ENCODE measurements at regions not wholly inside any gene's neighbourhood (a gene's known extent, or its start where the extent isn't known, plus 50 kb on each side); places are given as distances from the start of the nearest gene placed in this dataset.

GRCh38 chr9:73667749-73668148 is 516.1 kb downstream of the ANXA1 start:
- Histone ChIP-seq H3K4me3 (ENCODE audit: insufficient read length, low read depth) (no peak overlapping the region), H3K27me3 (ENCODE audit: insufficient read depth, insufficient read length) (no peaks in the 10 kb centered on the region), H3K36me3 (ENCODE audit: insufficient read depth, insufficient read length, low read length) (no peaks in the 10 kb centered on the region), H3K4me1 (ENCODE audit: insufficient read depth, insufficient read length) (no peaks in the 10 kb centered on the region), H3K9me3 (ENCODE audit: insufficient read depth, low read length) (no peaks in the 10 kb centered on the region), H3K9ac (ENCODE audit: insufficient read length, low read depth) (no peak overlapping the region)
- DNase-seq (ENCODE audit: low read depth, low spot score) = no peak
- TF ChIP-seq SUZ12 (IDR thresholded peaks at IDR 0.05; ENCODE audit: extremely low read depth, insufficient read depth, insufficient read length) = no peak
- TF ChIP-seq YY1 (IDR thresholded peaks at IDR 0.05; ENCODE audit: insufficient read depth, insufficient read length) = no peak
- TF ChIP-seq ZNF274 (IDR thresholded peaks at IDR 0.05; ENCODE audit: low read depth, low read length) = no peak

- TF ChIP-seq YY1 (IDR thresholded peaks at IDR 0.05; ENCODE audit: insufficient read depth, insufficient read length) (no peak), SUZ12 (IDR thresholded peaks at IDR 0.05; ENCODE audit: extremely low read depth, insufficient read depth, insufficient read length) (no peak), ZNF274 (IDR thresholded peaks at IDR 0.05; ENCODE audit: low read depth, low read length) (no peak)
- Histone ChIP-seq H3K4me3 (ENCODE audit: insufficient read length, low read depth) (no peak overlapping the region), H3K27me3 (ENCODE audit: insufficient read depth, insufficient read length) (no peaks in the 10 kb centered on the region)
These were observed 529.2 kb downstream of the ANXA1 start for GRCh38 chr9:73680831-73681230.

GRCh38 chr9:73682789-73683188 is 531.1 kb downstream of the ANXA1 start:
- no peak for DNase-seq (ENCODE audit: low read depth, low spot score)
- Histone ChIP-seq H3K9me3 (ENCODE audit: insufficient read depth, low read length) (no peaks in the 10 kb centered on the region), H3K9ac (ENCODE audit: insufficient read length, low read depth) (no peak overlapping the region), H3K4me1 (ENCODE audit: insufficient read depth, insufficient read length) (no peaks in the 10 kb centered on the region), H3K4me3 (ENCODE audit: insufficient read length, low read depth) (no peak overlapping the region), H3K36me3 (ENCODE audit: insufficient read depth, insufficient read length, low read length) (no peaks in the 10 kb centered on the region), H3K27me3 (ENCODE audit: insufficient read depth, insufficient read length) (no peaks in the 10 kb centered on the region)
- no peak for TF ChIP-seq SUZ12 (IDR thresholded peaks at IDR 0.05; ENCODE audit: extremely low read depth, insufficient read depth, insufficient read length)
- TF ChIP-seq ZNF274 (IDR thresholded peaks at IDR 0.05; ENCODE audit: low read depth, low read length) = no peak
- no peak for TF ChIP-seq YY1 (IDR thresholded peaks at IDR 0.05; ENCODE audit: insufficient read depth, insufficient read length)

More at GRCh38 chr9:73680831-73681230, 529.2 kb downstream of the ANXA1 start:
- H3K9me3 ChIP-seq (ENCODE audit: insufficient read depth, low read length) = no peaks in the 10 kb centered on the region
- H3K9ac ChIP-seq (ENCODE audit: insufficient read length, low read depth) = no peak overlapping the region
- H3K4me1 ChIP-seq (ENCODE audit: insufficient read depth, insufficient read length) = no peaks in the 10 kb centered on the region
- no peaks in the 10 kb centered on the region for H3K36me3 ChIP-seq (ENCODE audit: insufficient read depth, insufficient read length, low read length)
- DNase-seq (ENCODE audit: low read depth, low spot score) = no peak

- no peaks in the 10 kb centered on the region for H3K4me1 ChIP-seq (ENCODE audit: insufficient read depth, insufficient read length)
- no peaks in the 10 kb centered on the region for H3K36me3 ChIP-seq (ENCODE audit: insufficient read depth, insufficient read length, low read length)
- TF ChIP-seq YY1 (IDR thresholded peaks at IDR 0.05; ENCODE audit: insufficient read depth, insufficient read length) (no peak), SUZ12 (IDR thresholded peaks at IDR 0.05; ENCODE audit: extremely low read depth, insufficient read depth, insufficient read length) (no peak), ZNF274 (IDR thresholded peaks at IDR 0.05; ENCODE audit: low read depth, low read length) (no peak)
- H3K9me3 ChIP-seq (ENCODE audit: insufficient read depth, low read length) = no peaks in the 10 kb centered on the region
- peak; percentile 30 for DNase-seq (ENCODE audit: low read depth, low spot score)
- no peak overlapping the region for H3K9ac ChIP-seq (ENCODE audit: insufficient read length, low read depth)
- no peaks in the 10 kb centered on the region for H3K27me3 ChIP-seq (ENCODE audit: insufficient read depth, insufficient read length)
- no peak overlapping the region for H3K4me3 ChIP-seq (ENCODE audit: insufficient read length, low read depth)
These were observed 532.4 kb downstream of the ANXA1 start for GRCh38 chr9:73683862-73684591.

GRCh38 chr9:73684601-73685000 is 532.9 kb downstream of the ANXA1 start:
- Histone ChIP-seq H3K4me3 (ENCODE audit: insufficient read length, low read depth) (no peak overlapping the region), H3K4me1 (ENCODE audit: insufficient read depth, insufficient read length) (no peaks in the 10 kb centered on the region), H3K27me3 (ENCODE audit: insufficient read depth, insufficient read length) (no peaks in the 10 kb centered on the region), H3K9ac (ENCODE audit: insufficient read length, low read depth) (no peak overlapping the region), H3K9me3 (ENCODE audit: insufficient read depth, low read length) (no peaks in the 10 kb centered on the region), H3K36me3 (ENCODE audit: insufficient read depth, insufficient read length, low read length) (no peaks in the 10 kb centered on the region)
- TF ChIP-seq SUZ12 (IDR thresholded peaks at IDR 0.05; ENCODE audit: extremely low read depth, insufficient read depth, insufficient read length) = no peak
- no peak for DNase-seq (ENCODE audit: low read depth, low spot score)

GRCh38 chr9:73685786-73686185 is 534.1 kb downstream of the ANXA1 start:
- Histone ChIP-seq H3K4me3 (ENCODE audit: insufficient read length, low read depth) (no peak overlapping the region), H3K36me3 (ENCODE audit: insufficient read depth, insufficient read length, low read length) (no peaks in the 10 kb centered on the region), H3K4me1 (ENCODE audit: insufficient read depth, insufficient read length) (no peaks in the 10 kb centered on the region), H3K9ac (ENCODE audit: insufficient read length, low read depth) (no peak overlapping the region), H3K9me3 (ENCODE audit: insufficient read depth, low read length) (no peaks in the 10 kb centered on the region), H3K27me3 (ENCODE audit: insufficient read depth, insufficient read length) (no peaks in the 10 kb centered on the region)
- no peak for DNase-seq (ENCODE audit: low read depth, low spot score)
- TF ChIP-seq ZNF274 (IDR thresholded peaks at IDR 0.05; ENCODE audit: low read depth, low read length) (no peak), YY1 (IDR thresholded peaks at IDR 0.05; ENCODE audit: insufficient read depth, insufficient read length) (no peak), SUZ12 (IDR thresholded peaks at IDR 0.05; ENCODE audit: extremely low read depth, insufficient read depth, insufficient read length) (no peak)

- no peak for TF ChIP-seq ZNF274 (IDR thresholded peaks at IDR 0.05; ENCODE audit: low read depth, low read length)
- no peak for TF ChIP-seq YY1 (IDR thresholded peaks at IDR 0.05; ENCODE audit: insufficient read depth, insufficient read length)
- no peak for TF ChIP-seq SUZ12 (IDR thresholded peaks at IDR 0.05; ENCODE audit: extremely low read depth, insufficient read depth, insufficient read length)
- H3K27me3 ChIP-seq (ENCODE audit: insufficient read depth, insufficient read length) = no peaks in the 10 kb centered on the region
- H3K4me3 ChIP-seq (ENCODE audit: insufficient read length, low read depth) = no peak overlapping the region
- no peak for DNase-seq (ENCODE audit: low read depth, low spot score)
- no peaks in the 10 kb centered on the region for H3K9me3 ChIP-seq (ENCODE audit: insufficient read depth, low read length)
- no peaks in the 10 kb centered on the region for H3K4me1 ChIP-seq (ENCODE audit: insufficient read depth, insufficient read length)
- H3K36me3 ChIP-seq (ENCODE audit: insufficient read depth, insufficient read length, low read length) = no peaks in the 10 kb centered on the region
- H3K9ac ChIP-seq (ENCODE audit: insufficient read length, low read depth) = no peak overlapping the region
These were observed 537.6 kb downstream of the ANXA1 start for GRCh38 chr9:73689051-73689870.
